GM12864 (cell line): ENCODE measurements at regions not wholly inside any gene's neighbourhood (a gene's known extent, or its start where the extent isn't known, plus 50 kb on each side); places are given as distances from the start of the nearest gene placed in this dataset.

Experiments used
- DNase-seq: peaks from one replicate; pipeline ENCODE4 v3.0.0-alpha.2; 2011; ENCODE audit warnings: low read depth
- H3K4me3 ChIP-seq: 2 replicates; pipeline ENCODE4 v1.5.1; 2011; ENCODE audit warnings: mild to moderate bottlenecking, low read depth, low read length, control low read depth
- TF ChIP-seq, protein P1 (sequence below): IDR thresholded peaks from 2 replicates; pipeline ENCODE4 v1.5.1; 2011; ENCODE audit warnings: low read depth, mild to moderate bottlenecking, moderate library complexity, low read length, control low read depth, inconsistent platforms; ENCODE audit errors: missing control alignments

- H3K4me3 ChIP-seq = no peak overlapping the region
- TF ChIP-seq, protein P1, sequence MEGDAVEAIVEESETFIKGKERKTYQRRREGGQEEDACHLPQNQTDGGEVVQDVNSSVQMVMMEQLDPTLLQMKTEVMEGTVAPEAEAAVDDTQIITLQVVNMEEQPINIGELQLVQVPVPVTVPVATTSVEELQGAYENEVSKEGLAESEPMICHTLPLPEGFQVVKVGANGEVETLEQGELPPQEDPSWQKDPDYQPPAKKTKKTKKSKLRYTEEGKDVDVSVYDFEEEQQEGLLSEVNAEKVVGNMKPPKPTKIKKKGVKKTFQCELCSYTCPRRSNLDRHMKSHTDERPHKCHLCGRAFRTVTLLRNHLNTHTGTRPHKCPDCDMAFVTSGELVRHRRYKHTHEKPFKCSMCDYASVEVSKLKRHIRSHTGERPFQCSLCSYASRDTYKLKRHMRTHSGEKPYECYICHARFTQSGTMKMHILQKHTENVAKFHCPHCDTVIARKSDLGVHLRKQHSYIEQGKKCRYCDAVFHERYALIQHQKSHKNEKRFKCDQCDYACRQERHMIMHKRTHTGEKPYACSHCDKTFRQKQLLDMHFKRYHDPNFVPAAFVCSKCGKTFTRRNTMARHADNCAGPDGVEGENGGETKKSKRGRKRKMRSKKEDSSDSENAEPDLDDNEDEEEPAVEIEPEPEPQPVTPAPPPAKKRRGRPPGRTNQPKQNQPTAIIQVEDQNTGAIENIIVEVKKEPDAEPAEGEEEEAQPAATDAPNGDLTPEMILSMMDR = peak; percentile 63
- DNase-seq = no peak
Measured at GRCh38 chr10:81081887-81082620, 544.4 kb downstream of the SH2D4B start.

- DNase-seq = no peak
- H3K4me3 ChIP-seq = no peak overlapping the region
- TF ChIP-seq, protein P1 = no peak
Measured at GRCh38 chr10:81082621-81083376, 545.1 kb downstream of the SH2D4B start.

DNA sequence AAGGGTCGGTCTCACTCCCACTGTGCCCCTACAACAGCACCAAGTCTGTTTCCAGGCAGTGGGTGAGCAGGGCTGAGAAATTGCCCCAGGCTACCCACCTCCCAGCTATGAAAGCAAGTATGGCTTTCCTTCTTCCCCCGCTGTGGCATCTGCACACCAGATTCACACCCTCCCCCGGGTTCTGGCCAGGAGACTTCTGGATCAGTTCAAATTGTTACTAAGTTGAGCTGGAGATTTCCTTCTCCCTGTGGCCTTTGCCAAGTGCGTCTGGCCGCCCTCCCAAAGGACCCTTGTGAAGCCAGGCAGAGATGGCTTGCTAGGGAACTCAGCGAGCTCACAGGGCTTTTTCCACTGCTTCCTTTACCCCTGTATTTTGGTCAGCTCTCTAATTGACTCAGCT, 555.4 kb downstream of the SH2D4B start:
- no peak overlapping the region for H3K4me3 ChIP-seq
- DNase-seq = no peak
- TF ChIP-seq, protein P1 = no peak

DNA sequence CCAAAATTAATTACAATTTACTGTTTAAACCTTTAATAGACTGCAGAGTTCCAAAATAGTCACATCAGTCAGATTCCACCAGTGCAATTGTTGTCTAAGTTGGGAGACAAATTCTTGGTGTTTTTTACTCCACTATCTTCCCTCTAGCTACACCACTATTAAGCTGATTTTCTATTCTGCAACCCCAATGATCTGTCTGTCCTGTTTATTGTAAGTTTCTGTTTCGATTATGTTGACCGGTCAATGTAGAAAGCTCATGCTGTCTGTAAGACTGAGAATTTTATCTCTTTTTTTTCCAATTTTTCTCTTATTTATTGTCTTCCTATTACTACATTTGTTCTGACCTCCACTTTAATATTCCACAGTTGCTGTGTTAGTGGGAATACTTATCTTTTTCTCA, 557.5 kb downstream of the SH2D4B start:
- H3K4me3 ChIP-seq = no peak overlapping the region
- TF ChIP-seq, protein P1 = no peak
- no peak for DNase-seq

DNA sequence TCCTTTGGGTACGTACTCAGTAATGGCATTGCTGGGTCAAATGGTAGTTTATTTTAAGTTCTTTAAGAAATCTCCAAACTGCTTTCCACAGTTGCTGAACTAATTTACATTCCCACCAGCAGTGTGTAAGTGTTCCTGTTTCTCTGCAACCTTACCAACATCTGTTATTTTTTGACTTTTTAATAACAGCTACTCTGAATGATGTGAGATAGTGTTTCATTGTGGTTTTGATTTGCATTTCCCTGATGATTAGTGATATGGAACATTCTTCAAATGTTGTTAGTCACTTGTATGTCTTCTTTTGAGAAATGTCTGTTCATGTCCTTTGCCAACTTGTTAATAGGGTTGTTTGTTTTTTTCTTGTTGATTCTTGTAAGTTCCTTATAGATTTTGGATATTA, 558.9 kb downstream of the SH2D4B start:
- DNase-seq = no peak
- H3K4me3 ChIP-seq = no peak overlapping the region
- TF ChIP-seq, protein P1 = no peak

GRCh38 chr10:81101062-81101461, 563.4 kb downstream of the SH2D4B start:
- TF ChIP-seq, protein P1 = no peak
- no peak for DNase-seq
- H3K4me3 ChIP-seq = no peak overlapping the region
